GM19395 (cell line): ENCODE measurements at regions not wholly inside any gene's neighbourhood (a gene's known extent, or its start where the extent isn't known, plus 50 kb on each side); places are given as distances from the start of the nearest gene placed in this dataset.
"Not testable (repeated sequence)": the region's sequence is repeated elsewhere in the genome, so short reads cannot be mapped to it uniquely, and the experiment has no call there.

Source experiments
- ATAC-seq: cut with Tn5 transposase; IDR thresholded peaks from one replicate; pipeline ENCODE4 v1.9.1; 2021; ENCODE audit warnings: mild to moderate bottlenecking, moderate library complexity; ENCODE audit not compliant: unreplicated experiment

GRCh38 chr13:83019986-83020385 lies 862.3 kb downstream of the SLITRK1 start:
- no peak for ATAC-seq

GRCh38 chr13:83009987-83010386 lies 872.3 kb downstream of the SLITRK1 start:
- ATAC-seq = no peak

GRCh38 chr13:83008212-83008929 lies 873.9 kb downstream of the SLITRK1 start:
- no peak for ATAC-seq

- no peak for ATAC-seq
Observed at GRCh38 chr13:83007226-83007625, 875.0 kb downstream of the SLITRK1 start.

- no peak for ATAC-seq
Observed at GRCh38 chr13:83003185-83003584, 879.1 kb downstream of the SLITRK1 start.

- ATAC-seq = no peak
Observed at GRCh38 chr13:82993417-82993816, 888.9 kb downstream of the SLITRK1 start.

- ATAC-seq = no peak
Observed at GRCh38 chr13:82976499-82976898, 905.8 kb downstream of the SLITRK1 start.

GRCh38 chr13:82963226-82964099 lies 918.8 kb downstream of the SLITRK1 start:
- no peak for ATAC-seq

GRCh38 chr13:82962397-82962796 lies 919.9 kb downstream of the SLITRK1 start:
- ATAC-seq = no peak

- no peak for ATAC-seq
Observed at GRCh38 chr13:82961757-82962156, 920.5 kb downstream of the SLITRK1 start.

GRCh38 chr13:82952336-82952735 lies 929.9 kb downstream of the SLITRK1 start:
- ATAC-seq = not testable (repeated sequence)

- no peak for ATAC-seq
Observed at GRCh38 chr13:82947683-82948082, 934.6 kb downstream of the SLITRK1 start.

GRCh38 chr13:82947191-82947621 lies 935.1 kb downstream of the SLITRK1 start:
- no peak for ATAC-seq

- no peak for ATAC-seq
Observed at GRCh38 chr13:82938644-82939043, 943.6 kb downstream of the SLITRK1 start.

GRCh38 chr13:82934000-82934399 lies 948.3 kb downstream of the SLITRK1 start:
- no peak for ATAC-seq

- ATAC-seq = no peak
Observed at GRCh38 chr13:82925114-82925513, 957.2 kb downstream of the SLITRK1 start.

- ATAC-seq = no peak
Observed at GRCh38 chr13:82917984-82918383, 964.3 kb downstream of the SLITRK1 start.

GRCh38 chr13:82912564-82912963 lies 969.7 kb downstream of the SLITRK1 start:
- ATAC-seq = no peak

GRCh38 chr13:82905071-82905470 lies 977.2 kb downstream of the SLITRK1 start:
- ATAC-seq = no peak

- no peak for ATAC-seq
Observed at GRCh38 chr13:82900453-82900852, 981.8 kb downstream of the SLITRK1 start.

GRCh38 chr13:82898586-82898985 lies 983.7 kb downstream of the SLITRK1 start:
- no peak for ATAC-seq

GRCh38 chr13:82879921-82880320 lies 1002.4 kb downstream of the SLITRK1 start:
- ATAC-seq = no peak
